Adrenal gland (tissue), 9 donors: ENCODE measurements at regions not wholly inside any gene's neighbourhood (a gene's known extent, or its start where the extent isn't known, plus 50 kb on each side); places are given as distances from the start of the nearest gene placed in this dataset.
"Not testable (repeated sequence)": the region's sequence is repeated elsewhere in the genome, so short reads cannot be mapped to it uniquely, and the experiment has no call there.

ENCODE experiments used
- DNase-seq, 7 donors: peaks; one replicate each; pipeline ENCODE4 v3.0.0-alpha.2; 2019 to 2020
- H3K27ac ChIP-seq, 5 donors: fragments of 200-600 bp; sonication (generic) in 4 of 5; 1 replicate in 3 of 5; 2 replicates in 2 of 5; pipeline versions ENCODE4 v1.5.1 to v1.8.0; 2016 to 2020; ENCODE audit warnings: mild to moderate bottlenecking in 1 of 5
- H3K27me3 ChIP-seq: fragments of 200-600 bp; 2 replicates; pipeline ENCODE4 v1.8.0; 2021
- H3K36me3 ChIP-seq, 2 donors: fragments of 200-600 bp; replicated peaks in 1 of 2; 1 replicate in 1 of 2; 2 replicates in 1 of 2; pipeline versions ENCODE4 v1.5.1 to v1.8.0; 2018 to 2022
- H3K4me1 ChIP-seq, 2 donors: fragments of 200-600 bp; replicated peaks in 1 of 2; 1 replicate in 1 of 2; 2 replicates in 1 of 2; pipeline versions ENCODE4 v1.5.1 to v1.8.0; 2018 to 2021
- H3K4me3 ChIP-seq, 4 donors: fragments of 200-600 bp; sonication (generic) in 3 of 4; one replicate each; pipeline ENCODE4 v1.5.1; 2016 to 2018
- H3K9me3 ChIP-seq, 3 donors: fragments of 200-600 bp; sonication (generic) in 1 of 3; replicated peaks in 1 of 3; 1 replicate in 2 of 3; 2 replicates in 1 of 3; pipeline versions ENCODE4 v1.5.1 to v1.8.0; 2016 to 2021
- CTCF ChIP-seq, 6 experiments: fragments of 450-650 bp in 4 of 6; fragments of 200-600 bp in 2 of 6; sonication (generic) in 1 of 6; IDR thresholded peaks; 1 replicate in 5 of 6; 2 replicates in 1 of 6; pipeline versions ENCODE4 v1.5.1 to v1.8.0; 2016 to 2021; ENCODE audit warnings: antibody characterized with exemption in 6 of 6, mild to moderate bottlenecking in 2 of 6, moderate library complexity in 1 of 6
- POLR2A ChIP-seq, 2 donors: fragments of 450-650 bp; IDR thresholded peaks; one replicate each; pipeline ENCODE4 v1.6.1; 2017; ENCODE audit warnings: antibody characterized with exemption in 2 of 2, mild to moderate bottlenecking in 2 of 2, moderate library complexity in 1 of 2
- WGBS, 4 donors: extraction: QIAGEN DNeasy Blood & Tissue Kit in 2 of 4; methylation state at CpG; one replicate each; pipeline versions ENCODE4 v1.1.5 to v1.1.7; 2013 to 2017; 5-methylcytosine and 5-hydroxymethylcytosine counted together
- intact Hi-C, 2 donors: fragments of 100-400 bp; cut with DNase I; formaldehyde crosslinking; loops; one replicate each; pipeline versions ENCODE4 v1.14.1 to v1.15.0; 2022 to 2023
- donor health status: healthy with polysubstance abuse.
- donor health status: Bipolar disorder and iron deficiency.
- donor health status: DM: yes; HTN: yes; CAD: no.
- donor health status: DM: no; HTN: no; CAD: no.
- donor health status: DM: no; HTN: no; CAD: no.

DNA sequence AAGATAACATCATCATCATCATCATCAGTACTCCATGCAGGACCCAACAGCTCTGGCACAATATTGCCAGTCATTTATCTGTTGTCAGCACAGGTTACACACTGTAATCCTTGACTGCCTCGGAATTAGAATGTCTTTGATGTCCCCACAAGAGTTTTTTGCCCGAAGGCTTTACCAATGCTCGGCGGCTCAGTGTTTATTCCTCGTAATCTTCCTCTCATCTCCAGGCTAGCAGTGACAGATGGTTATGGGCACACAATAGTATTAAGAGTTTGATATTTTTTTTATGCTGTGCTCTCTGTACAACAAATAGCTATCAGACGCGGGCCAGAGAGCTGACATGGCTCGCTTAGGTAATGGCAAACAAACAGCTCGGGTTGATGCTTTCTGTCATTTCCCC, 515.2 kb downstream of the ZEB2 start:
- 88 to 97% (median 91%) methylated on average over 9 of the region's 9 CpGs for WGBS, 4 donors
- Histone ChIP-seq H3K4me3 (no peak overlapping the region), H3K36me3 (no peaks in the 10 kb centered on the region), H3K4me1 (no peaks in the 10 kb centered on the region), H3K27me3 (no peaks in the 10 kb centered on the region), H3K9me3 (no peaks in the 10 kb centered on the region), H3K27ac (no peak overlapping the region)
- intact Hi-C loops: no loop called here
- peak in 1 of 7 donors; percentile 52 for DNase-seq
- TF ChIP-seq CTCF (IDR thresholded peaks at IDR 0.05): no peak
- no peak for TF ChIP-seq POLR2A (IDR thresholded peaks at IDR 0.05)

DNA sequence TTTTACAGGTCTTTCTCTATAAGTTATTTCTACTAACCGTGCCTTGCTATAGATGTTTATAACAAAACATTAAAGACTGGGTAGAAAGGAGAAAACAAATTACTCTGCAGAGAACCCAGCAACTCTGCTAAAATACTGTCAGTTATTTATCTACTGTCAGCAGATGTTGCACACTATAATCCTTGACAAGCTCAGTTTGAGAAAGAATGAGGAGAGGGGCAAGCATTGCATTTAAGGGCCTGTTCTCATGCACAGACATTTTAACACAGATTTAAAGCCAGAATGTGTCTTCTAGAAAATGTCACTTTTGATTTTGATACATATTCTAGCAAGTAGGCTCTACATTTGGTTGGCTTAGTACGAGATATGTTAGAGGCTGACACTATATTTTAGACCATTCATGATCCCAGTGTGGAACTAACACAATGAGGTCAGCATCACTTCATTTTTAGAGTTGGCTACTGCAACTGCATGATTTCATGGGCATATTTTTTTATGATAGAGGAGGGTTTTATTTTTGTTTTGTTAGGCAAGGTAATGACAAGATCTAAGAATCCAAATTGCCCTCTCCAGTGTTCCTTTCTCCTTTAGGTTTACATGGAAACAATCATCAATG, 516.4 kb downstream of the ZEB2 start:
- DNase-seq: no peak
- TF ChIP-seq CTCF (IDR thresholded peaks at IDR 0.05): no peak
- no peak for TF ChIP-seq POLR2A (IDR thresholded peaks at IDR 0.05)
- no peak overlapping the region for H3K4me3 ChIP-seq
- no peaks in the 10 kb centered on the region for H3K9me3 ChIP-seq
- H3K4me1 ChIP-seq: no peaks in the 10 kb centered on the region
- H3K36me3 ChIP-seq: no peaks in the 10 kb centered on the region
- H3K27ac ChIP-seq: no peak overlapping the region
- WGBS, 4 donors: 93 to 99% (median 94%) methylated on average over 2 of the region's 2 CpGs
- no peaks in the 10 kb centered on the region for H3K27me3 ChIP-seq
- intact Hi-C loops: no loop called here

- Histone ChIP-seq H3K36me3 (no peaks in the 10 kb centered on the region), H3K4me1 (no peaks in the 10 kb centered on the region), H3K9me3 (no peaks in the 10 kb centered on the region), H3K27ac (no peak overlapping the region), H3K4me3 (no peak overlapping the region), H3K27me3 (no peaks in the 10 kb centered on the region)
- DNase-seq: no peak
- intact Hi-C loops: no loop called here
- 35 to 52% (median 48%) methylated on average over 2 of the region's 2 CpGs for WGBS, 4 donors
- TF ChIP-seq POLR2A (IDR thresholded peaks at IDR 0.05) (no peak), CTCF (IDR thresholded peaks at IDR 0.05) (no peak)
Measured at GRCh38 chr2:143996974-143997373, 522.9 kb downstream of the ZEB2 start.

GRCh38 chr2:143994961-143995360, 525.0 kb downstream of the ZEB2 start:
- Histone ChIP-seq H3K27ac (no peak overlapping the region), H3K4me1 (no peaks in the 10 kb centered on the region), H3K27me3 (no peaks in the 10 kb centered on the region), H3K36me3 (no peaks in the 10 kb centered on the region), H3K4me3 (no peak overlapping the region), H3K9me3 (no peaks in the 10 kb centered on the region)
- no peak for DNase-seq
- TF ChIP-seq CTCF (IDR thresholded peaks at IDR 0.05) (no peak), POLR2A (IDR thresholded peaks at IDR 0.05) (no peak)
- WGBS, 4 donors: 79 to 92% (median 88%) methylated on average over 1 of the region's 1 CpG
- intact Hi-C loops: no loop called here

DNA sequence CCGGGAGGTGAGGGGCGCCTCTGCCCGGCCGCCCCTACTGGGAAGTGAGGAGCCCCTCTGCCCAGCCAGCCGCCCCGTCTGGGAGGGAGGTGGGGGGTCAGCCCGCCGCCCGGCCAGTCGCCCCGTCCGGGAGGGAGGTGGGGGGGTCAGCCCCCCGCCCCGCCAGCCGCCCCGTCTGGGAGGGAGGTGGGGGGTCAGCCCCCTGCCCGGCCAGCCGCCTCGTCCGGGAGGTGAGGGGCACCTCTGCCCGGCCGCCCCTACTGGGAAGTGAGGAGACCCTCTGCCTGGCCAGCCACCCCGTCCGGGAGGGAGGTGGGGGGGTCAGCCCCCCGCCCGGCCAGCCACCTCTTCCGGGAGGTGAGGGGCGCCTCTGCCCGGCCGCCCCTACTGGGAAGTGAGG, 528.3 kb downstream of the ZEB2 start:
- H3K4me3 ChIP-seq, H3K27ac ChIP-seq, H3K9me3 ChIP-seq, DNase-seq, intact Hi-C loops, H3K36me3 ChIP-seq, H3K4me1 ChIP-seq, H3K27me3 ChIP-seq: not testable (repeated sequence)
- 97 to 100% (median 98%) methylated on average over 2 to 30 of the region's 30 CpGs; no CpG with 5 or more reads in 1 of the 4 donors for WGBS, 4 donors
